ENCODE measurements at regions not wholly inside any gene's neighbourhood (a gene's known extent, or its start where the extent isn't known, plus 50 kb on each side); places are given as distances from the start of the nearest gene placed in this dataset.

DNA sequence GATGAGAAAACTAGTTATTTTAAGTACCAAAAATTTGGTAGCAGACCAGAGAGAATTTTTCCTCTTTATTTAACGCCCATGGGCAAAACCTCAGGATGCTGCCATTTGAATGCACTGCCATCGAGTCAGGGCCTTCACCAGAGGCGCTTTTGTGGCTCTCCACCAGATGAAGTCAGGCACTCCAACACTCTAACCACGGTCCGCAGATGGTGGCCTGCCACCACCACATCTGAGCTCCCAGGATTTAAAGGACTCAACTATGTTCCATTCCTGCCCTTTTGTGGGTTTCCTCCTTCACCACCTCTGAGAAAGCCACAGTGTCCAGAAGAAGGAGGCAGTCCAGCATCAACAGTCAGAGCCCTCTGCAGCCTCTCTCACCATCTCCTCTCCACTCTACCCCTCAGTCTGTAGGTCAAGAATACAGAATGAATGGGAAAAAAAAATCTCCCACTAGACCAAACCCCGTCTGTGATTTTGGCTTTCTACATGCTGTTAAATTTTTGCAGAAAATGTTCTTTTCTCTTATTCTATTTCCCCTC, 647.4 kb downstream of the USP25 start:
- TF ChIP-seq, protein P1, sequence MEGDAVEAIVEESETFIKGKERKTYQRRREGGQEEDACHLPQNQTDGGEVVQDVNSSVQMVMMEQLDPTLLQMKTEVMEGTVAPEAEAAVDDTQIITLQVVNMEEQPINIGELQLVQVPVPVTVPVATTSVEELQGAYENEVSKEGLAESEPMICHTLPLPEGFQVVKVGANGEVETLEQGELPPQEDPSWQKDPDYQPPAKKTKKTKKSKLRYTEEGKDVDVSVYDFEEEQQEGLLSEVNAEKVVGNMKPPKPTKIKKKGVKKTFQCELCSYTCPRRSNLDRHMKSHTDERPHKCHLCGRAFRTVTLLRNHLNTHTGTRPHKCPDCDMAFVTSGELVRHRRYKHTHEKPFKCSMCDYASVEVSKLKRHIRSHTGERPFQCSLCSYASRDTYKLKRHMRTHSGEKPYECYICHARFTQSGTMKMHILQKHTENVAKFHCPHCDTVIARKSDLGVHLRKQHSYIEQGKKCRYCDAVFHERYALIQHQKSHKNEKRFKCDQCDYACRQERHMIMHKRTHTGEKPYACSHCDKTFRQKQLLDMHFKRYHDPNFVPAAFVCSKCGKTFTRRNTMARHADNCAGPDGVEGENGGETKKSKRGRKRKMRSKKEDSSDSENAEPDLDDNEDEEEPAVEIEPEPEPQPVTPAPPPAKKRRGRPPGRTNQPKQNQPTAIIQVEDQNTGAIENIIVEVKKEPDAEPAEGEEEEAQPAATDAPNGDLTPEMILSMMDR (IDR thresholded peaks at IDR 0.05), result no peak
- no peak for TF ChIP-seq POLR2A (IDR thresholded peaks at IDR 0.05)
- no peak for TF ChIP-seq POLR2AphosphoS5 (IDR thresholded peaks at IDR 0.05)

Measured in prostate gland (tissue), 2 donors.